NB4 (cell line): ENCODE measurements at regions not wholly inside any gene's neighbourhood (a gene's known extent, or its start where the extent isn't known, plus 50 kb on each side); places are given as distances from the start of the nearest gene placed in this dataset.

Experiments
- POLR2A ChIP-seq: IDR thresholded peaks from 2 replicates; pipeline ENCODE4 v1.6.1; 2011; ENCODE audit warnings: mild to moderate bottlenecking; ENCODE audit not compliant: insufficient read length; ENCODE audit errors: extremely low read depth
- TF ChIP-seq, protein P1 (sequence below): IDR thresholded peaks from one replicate; pipeline ENCODE4 v1.5.1; 2012; ENCODE audit warnings: low read depth, low read length

DNA sequence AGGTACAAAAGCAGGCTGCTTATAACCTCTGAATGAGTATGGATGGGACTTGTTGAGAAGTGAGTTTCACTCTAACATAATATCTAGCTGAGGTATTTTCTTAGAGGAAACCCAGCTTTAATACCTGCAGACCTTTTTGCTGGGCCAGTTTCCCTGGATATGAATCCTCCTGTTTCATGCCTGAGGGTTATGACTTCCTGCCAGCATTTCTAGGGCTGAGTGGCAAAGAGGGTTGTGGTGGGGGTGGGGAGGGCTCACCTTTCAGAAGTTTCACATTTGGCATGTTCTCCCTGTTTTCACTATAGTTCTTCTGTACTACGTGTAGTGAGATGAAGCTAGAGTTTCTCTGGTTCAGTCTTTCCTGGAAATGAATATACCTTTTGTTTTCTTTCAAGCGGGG, 73.7 kb downstream of the LACC1 start:
- TF ChIP-seq, protein P1, sequence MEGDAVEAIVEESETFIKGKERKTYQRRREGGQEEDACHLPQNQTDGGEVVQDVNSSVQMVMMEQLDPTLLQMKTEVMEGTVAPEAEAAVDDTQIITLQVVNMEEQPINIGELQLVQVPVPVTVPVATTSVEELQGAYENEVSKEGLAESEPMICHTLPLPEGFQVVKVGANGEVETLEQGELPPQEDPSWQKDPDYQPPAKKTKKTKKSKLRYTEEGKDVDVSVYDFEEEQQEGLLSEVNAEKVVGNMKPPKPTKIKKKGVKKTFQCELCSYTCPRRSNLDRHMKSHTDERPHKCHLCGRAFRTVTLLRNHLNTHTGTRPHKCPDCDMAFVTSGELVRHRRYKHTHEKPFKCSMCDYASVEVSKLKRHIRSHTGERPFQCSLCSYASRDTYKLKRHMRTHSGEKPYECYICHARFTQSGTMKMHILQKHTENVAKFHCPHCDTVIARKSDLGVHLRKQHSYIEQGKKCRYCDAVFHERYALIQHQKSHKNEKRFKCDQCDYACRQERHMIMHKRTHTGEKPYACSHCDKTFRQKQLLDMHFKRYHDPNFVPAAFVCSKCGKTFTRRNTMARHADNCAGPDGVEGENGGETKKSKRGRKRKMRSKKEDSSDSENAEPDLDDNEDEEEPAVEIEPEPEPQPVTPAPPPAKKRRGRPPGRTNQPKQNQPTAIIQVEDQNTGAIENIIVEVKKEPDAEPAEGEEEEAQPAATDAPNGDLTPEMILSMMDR: no peak
- no peak for TF ChIP-seq POLR2A
